Omental fat pad (tissue), 3 donors: ENCODE measurements at regions not wholly inside any gene's neighbourhood (a gene's known extent, or its start where the extent isn't known, plus 50 kb on each side); places are given as distances from the start of the nearest gene placed in this dataset.

ENCODE experiments used
- ATAC-seq: fragments of 150-250 bp; one replicate; pipeline ENCODE4 v1.9.1; 2016; ENCODE audit warnings: mild to moderate bottlenecking, moderate library complexity; ENCODE audit not compliant: low FRiP score
- DNase-seq: peaks from one replicate; pipeline ENCODE4 v3.0.0-alpha.2; 2019; ENCODE audit warnings: low spot score
- CTCF ChIP-seq, 3 donors: fragments of 450-650 bp; IDR thresholded peaks; one replicate each; pipeline ENCODE4 v1.5.1; 2016 to 2017; ENCODE audit warnings: antibody characterized with exemption in 3 of 3, mild to moderate bottlenecking in 3 of 3, moderate library complexity in 2 of 3

GRCh38 chr9:73995836-73996235 is 501.3 kb upstream of the RORB start:
- DNase-seq: no peak
- ATAC-seq: no peak
- TF ChIP-seq CTCF (IDR thresholded peaks at IDR 0.05): no peak

- no peak for TF ChIP-seq CTCF (IDR thresholded peaks at IDR 0.05)
- ATAC-seq (no peak), DNase-seq (no peak)
These were observed 500.3 kb upstream of the RORB start for GRCh38 chr9:73996844-73997243.

- no peak for ATAC-seq
- no peak for DNase-seq
- TF ChIP-seq CTCF (IDR thresholded peaks at IDR 0.05): no peak
These were observed 495.8 kb upstream of the RORB start for GRCh38 chr9:74001382-74001781.

- DNase-seq: no peak
- TF ChIP-seq CTCF (IDR thresholded peaks at IDR 0.05): no peak
- no peak for ATAC-seq
These were observed 490.2 kb upstream of the RORB start for GRCh38 chr9:74006935-74007334.

- no peak for TF ChIP-seq CTCF (IDR thresholded peaks at IDR 0.05)
These were observed 489.3 kb upstream of the RORB start for GRCh38 chr9:74007833-74008232.

GRCh38 chr9:74016004-74016403 is 481.1 kb upstream of the RORB start:
- TF ChIP-seq CTCF (IDR thresholded peaks at IDR 0.05): no peak
- no peak for ATAC-seq
- no peak for DNase-seq

More at GRCh38 chr9:74007833-74008232, 489.3 kb upstream of the RORB start:
- ATAC-seq (no peak), DNase-seq (no peak)

- ATAC-seq (no peak), DNase-seq (no peak)
- TF ChIP-seq CTCF (IDR thresholded peaks at IDR 0.05): no peak
These were observed 471.7 kb upstream of the RORB start for GRCh38 chr9:74025402-74025925.
